ENCODE measurements at regions not wholly inside any gene's neighbourhood (a gene's known extent, or its start where the extent isn't known, plus 50 kb on each side); places are given as distances from the start of the nearest gene placed in this dataset.

DNA sequence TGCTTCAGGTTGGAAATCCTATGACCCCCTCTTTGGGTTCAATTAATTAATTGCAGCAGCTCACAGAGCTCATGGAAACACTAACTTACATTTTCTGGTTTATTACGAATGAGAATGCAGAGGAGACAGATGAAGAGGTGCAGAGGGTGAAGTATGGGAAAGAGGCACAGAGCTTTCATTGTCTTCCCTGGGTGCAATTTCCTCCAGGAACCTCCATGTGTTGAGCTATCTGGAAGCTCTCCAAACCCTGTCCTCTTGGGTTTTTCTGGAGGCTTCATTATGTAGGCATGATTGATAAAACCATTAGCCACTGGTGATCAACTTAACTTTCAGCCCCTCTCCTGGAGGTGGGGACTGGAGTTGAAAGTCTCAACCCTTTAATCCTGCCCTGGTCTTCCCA, 133.0 kb upstream of the AUTS2 start:
- H3K36me3 ChIP-seq: no peaks in the 10 kb centered on the region
- TF ChIP-seq, protein P1, sequence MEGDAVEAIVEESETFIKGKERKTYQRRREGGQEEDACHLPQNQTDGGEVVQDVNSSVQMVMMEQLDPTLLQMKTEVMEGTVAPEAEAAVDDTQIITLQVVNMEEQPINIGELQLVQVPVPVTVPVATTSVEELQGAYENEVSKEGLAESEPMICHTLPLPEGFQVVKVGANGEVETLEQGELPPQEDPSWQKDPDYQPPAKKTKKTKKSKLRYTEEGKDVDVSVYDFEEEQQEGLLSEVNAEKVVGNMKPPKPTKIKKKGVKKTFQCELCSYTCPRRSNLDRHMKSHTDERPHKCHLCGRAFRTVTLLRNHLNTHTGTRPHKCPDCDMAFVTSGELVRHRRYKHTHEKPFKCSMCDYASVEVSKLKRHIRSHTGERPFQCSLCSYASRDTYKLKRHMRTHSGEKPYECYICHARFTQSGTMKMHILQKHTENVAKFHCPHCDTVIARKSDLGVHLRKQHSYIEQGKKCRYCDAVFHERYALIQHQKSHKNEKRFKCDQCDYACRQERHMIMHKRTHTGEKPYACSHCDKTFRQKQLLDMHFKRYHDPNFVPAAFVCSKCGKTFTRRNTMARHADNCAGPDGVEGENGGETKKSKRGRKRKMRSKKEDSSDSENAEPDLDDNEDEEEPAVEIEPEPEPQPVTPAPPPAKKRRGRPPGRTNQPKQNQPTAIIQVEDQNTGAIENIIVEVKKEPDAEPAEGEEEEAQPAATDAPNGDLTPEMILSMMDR (IDR thresholded peaks at IDR 0.05): no peak
- peaks cover 4% of the 10 kb centered on the region for H3K27me3 ChIP-seq
- H3K9me3 ChIP-seq: peaks cover 0 to 3% of the 10 kb centered on the region in 2 donors
- no peaks in the 10 kb centered on the region for H3K4me1 ChIP-seq
- no peak overlapping the region for H3K4me3 ChIP-seq
- no peak for DNase-seq (ENCODE audit: low spot score in 2 of 2)
- intact Hi-C loops (cut with DNase I): no loop called here
- H3K27ac ChIP-seq: no peak overlapping the region

DNA sequence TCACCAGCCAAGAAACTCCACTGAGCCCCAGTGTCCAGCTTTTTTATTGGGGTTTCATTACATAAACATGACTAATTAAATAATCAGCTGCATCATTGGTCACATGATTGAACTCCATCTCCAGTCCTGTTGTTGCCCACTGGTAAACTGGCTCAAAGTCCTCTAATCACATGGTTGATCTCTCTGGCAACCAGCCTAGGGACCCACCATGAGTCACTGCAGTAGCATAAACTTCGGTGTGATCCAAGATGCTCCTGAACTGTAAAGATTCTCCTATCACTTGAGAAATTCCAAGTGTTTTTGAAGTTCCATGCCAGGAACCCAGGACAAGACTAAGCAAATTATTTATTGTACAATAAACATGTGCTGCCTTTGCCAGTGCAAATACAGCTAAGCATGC, 130.4 kb upstream of the AUTS2 start:
- intact Hi-C loops (cut with DNase I): no loop called here
- no peak overlapping the region for H3K27ac ChIP-seq
- H3K4me1 ChIP-seq: no peaks in the 10 kb centered on the region
- H3K9me3 ChIP-seq: peaks cover 0 to 3% of the 10 kb centered on the region in 2 donors
- no peaks in the 10 kb centered on the region for H3K36me3 ChIP-seq
- no peak overlapping the region for H3K4me3 ChIP-seq
- no peak for DNase-seq (ENCODE audit: low spot score in 2 of 2)
- peaks cover 4% of the 10 kb centered on the region for H3K27me3 ChIP-seq
- TF ChIP-seq, protein P1 (IDR thresholded peaks at IDR 0.05): no peak

DNA sequence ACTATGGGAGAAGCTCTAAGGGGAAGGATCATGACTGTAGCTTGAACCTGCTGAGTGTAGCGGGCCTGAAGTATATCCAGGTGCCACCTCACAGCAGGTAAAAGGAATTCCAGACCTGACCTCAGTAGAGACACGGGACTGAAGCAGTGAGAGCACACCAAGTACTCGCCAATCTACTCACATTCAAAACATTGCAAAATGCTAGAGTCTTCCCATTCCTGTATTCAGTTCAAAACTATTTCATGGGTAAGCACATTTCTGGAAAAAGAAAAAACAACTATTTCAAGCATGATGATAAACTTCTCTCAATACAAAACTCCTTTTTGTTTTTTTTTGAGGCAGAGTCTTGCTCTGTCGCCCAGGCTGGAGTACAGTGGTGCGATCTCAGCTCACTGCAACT, 121.9 kb upstream of the AUTS2 start:
- H3K4me1 ChIP-seq: no peaks in the 10 kb centered on the region
- no peaks in the 10 kb centered on the region for H3K9me3 ChIP-seq
- TF ChIP-seq, protein P1 (IDR thresholded peaks at IDR 0.05): no peak
- intact Hi-C loops (cut with DNase I): no loop called here
- H3K4me3 ChIP-seq: no peak overlapping the region
- no peaks in the 10 kb centered on the region for H3K36me3 ChIP-seq
- no peak overlapping the region for H3K27ac ChIP-seq
- H3K27me3 ChIP-seq: no peaks in the 10 kb centered on the region
- no peak for DNase-seq (ENCODE audit: low spot score in 2 of 2)

DNA sequence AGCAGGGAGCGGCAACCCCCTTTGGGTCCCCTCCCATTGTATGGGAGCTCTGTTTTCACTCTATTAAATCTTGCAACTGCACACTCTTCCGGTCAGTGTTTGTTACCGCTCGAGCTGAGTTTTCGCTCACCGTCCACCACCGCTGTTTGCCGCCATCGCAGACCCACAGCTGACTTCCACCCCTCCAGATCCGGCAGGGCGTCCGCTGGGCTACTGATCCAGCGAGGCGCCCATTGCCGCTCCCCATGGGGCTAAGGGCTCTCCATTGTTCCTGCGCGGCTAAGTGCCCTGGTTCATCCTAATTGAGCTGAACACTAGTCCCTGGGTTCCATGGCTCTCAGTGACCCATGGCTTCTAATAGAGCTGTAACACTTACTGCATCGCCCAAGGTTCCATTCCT, 115.6 kb upstream of the AUTS2 start:
- no peaks in the 10 kb centered on the region for H3K4me1 ChIP-seq
- H3K9me3 ChIP-seq: no peaks in the 10 kb centered on the region
- H3K36me3 ChIP-seq: no peaks in the 10 kb centered on the region
- H3K27me3 ChIP-seq: no peaks in the 10 kb centered on the region
- TF ChIP-seq, protein P1 (IDR thresholded peaks at IDR 0.05): no peak
- intact Hi-C loops (cut with DNase I): no loop called here
- no peak overlapping the region for H3K4me3 ChIP-seq
- no peak overlapping the region for H3K27ac ChIP-seq
- no peak for DNase-seq (ENCODE audit: low spot score in 2 of 2)

DNA sequence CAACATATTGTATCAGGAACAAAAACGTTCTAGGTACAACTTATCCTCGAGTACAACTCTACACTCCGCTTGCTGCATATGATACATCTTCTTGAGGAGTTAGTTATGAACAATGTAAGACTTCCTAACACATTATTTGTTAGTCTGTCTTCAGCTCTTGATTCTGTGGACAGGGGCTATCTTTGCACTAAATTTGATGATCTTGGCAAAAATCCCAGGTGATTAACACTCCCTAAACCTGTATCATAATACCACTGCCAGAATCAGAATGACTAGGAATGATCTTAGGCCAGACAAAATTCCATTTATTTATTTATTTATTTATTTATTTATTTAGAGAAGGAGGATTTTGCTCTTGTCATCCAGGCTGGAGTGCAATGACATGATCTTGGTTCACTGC, 108.7 kb upstream of the AUTS2 start:
- no peak for DNase-seq (ENCODE audit: low spot score in 2 of 2)
- Histone ChIP-seq H3K9me3 (no peaks in the 10 kb centered on the region), H3K4me3 (no peak overlapping the region), H3K27me3 (no peaks in the 10 kb centered on the region), H3K4me1 (no peaks in the 10 kb centered on the region), H3K36me3 (no peaks in the 10 kb centered on the region), H3K27ac (no peak overlapping the region)
- TF ChIP-seq, protein P1 (IDR thresholded peaks at IDR 0.05): no peak
- intact Hi-C loops (cut with DNase I): no loop called here

DNA sequence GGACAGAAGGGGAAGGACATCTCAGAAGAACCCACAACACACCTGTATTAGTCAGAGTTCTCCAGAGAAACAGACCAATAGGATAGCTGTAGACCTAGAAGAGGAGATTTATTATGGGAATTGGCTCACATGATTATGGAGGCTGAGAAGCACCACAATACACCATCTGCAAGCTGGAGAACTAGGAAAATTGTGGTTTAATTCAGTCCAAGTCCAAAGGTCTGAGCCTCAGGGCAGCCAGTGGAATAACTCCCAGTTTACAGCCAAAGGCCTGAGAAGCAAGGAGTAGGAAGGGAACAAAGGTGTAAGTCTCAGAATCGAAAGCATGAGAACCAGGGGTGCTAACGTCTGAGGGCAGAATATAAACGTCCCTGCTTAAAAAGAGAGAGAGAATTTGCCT, 99.6 kb upstream of the AUTS2 start:
- DNase-seq (ENCODE audit: low spot score in 2 of 2): no peak
- intact Hi-C loops (cut with DNase I): no loop called here
- H3K4me3 ChIP-seq: no peak overlapping the region
- H3K36me3 ChIP-seq: no peaks in the 10 kb centered on the region
- TF ChIP-seq, protein P1 (IDR thresholded peaks at IDR 0.05): no peak
- no peaks in the 10 kb centered on the region for H3K9me3 ChIP-seq
- H3K27me3 ChIP-seq: no peaks in the 10 kb centered on the region
- H3K4me1 ChIP-seq: no peaks in the 10 kb centered on the region
- H3K27ac ChIP-seq: no peak overlapping the region
